Smooth muscle cell (in vitro differentiated cells): ENCODE measurements at regions not wholly inside any gene's neighbourhood (a gene's known extent, or its start where the extent isn't known, plus 50 kb on each side); places are given as distances from the start of the nearest gene placed in this dataset.

Source experiments
- DNase-seq: peaks from one replicate; lab custom pipeline; 2025; ENCODE audit not compliant: unreplicated experiment; lab: John Stamatoyannopoulos, UW
- H2AFZ ChIP-seq: fragments of 200-600 bp; sonication (generic); 2 replicates; pipeline ENCODE4 v1.6.0; 2016; ENCODE audit warnings: antibody characterized with exemption, low read depth, mild to moderate bottlenecking
- H3F3A ChIP-seq: fragments of 200-600 bp; sonication (generic); 2 replicates; pipeline ENCODE4 v1.6.0; 2017; ENCODE audit warnings: antibody characterized with exemption, low read depth
- H3K27ac ChIP-seq: fragments of 200-600 bp; sonication (generic); 2 replicates; pipeline ENCODE4 v1.5.1; 2016; ENCODE audit warnings: low read depth, mild to moderate bottlenecking
- H3K27me3 ChIP-seq: fragments of 200-600 bp; sonication (generic); 2 replicates; pipeline ENCODE4 v1.6.1; 2016; ENCODE audit warnings: low read depth, mild to moderate bottlenecking
- H3K36me3 ChIP-seq: fragments of 200-600 bp; sonication (generic); 2 replicates; pipeline ENCODE4 v1.5.1; 2016; ENCODE audit warnings: low read depth
- H3K4me1 ChIP-seq: fragments of 200-600 bp; sonication (generic); 2 replicates; pipeline ENCODE4 v1.5.1; 2016; ENCODE audit warnings: low read depth
- H3K4me2 ChIP-seq: fragments of 200-600 bp; sonication (generic); 2 replicates; pipeline ENCODE4 v1.6.0; 2016; ENCODE audit warnings: mild to moderate bottlenecking
- H3K4me3 ChIP-seq: fragments of 200-600 bp; sonication (generic); 2 replicates; pipeline ENCODE4 v1.5.1; 2016; ENCODE audit warnings: mild to moderate bottlenecking
- H3K79me2 ChIP-seq: fragments of 200-600 bp; sonication (generic); 2 replicates; pipeline ENCODE4 v1.6.0; 2016; ENCODE audit warnings: low read depth, mild to moderate bottlenecking
- H3K9ac ChIP-seq: fragments of 200-600 bp; sonication (generic); 2 replicates; pipeline ENCODE4 v1.6.0; 2016; ENCODE audit warnings: low read depth
- H3K9me3 ChIP-seq: fragments of 200-600 bp; sonication (generic); replicated peaks from 2 replicates; pipeline ENCODE4 v1.5.1; 2016; ENCODE audit warnings: low read depth
- H4K20me1 ChIP-seq: fragments of 200-600 bp; sonication (generic); 2 replicates; pipeline ENCODE4 v1.6.0; 2016; ENCODE audit warnings: low read depth
- WGBS: methylation state at CpG from one replicate; pipeline ENCODE4 v1.1.7; 2016; ENCODE audit warnings: low lambda C conversion rate; 5-methylcytosine and 5-hydroxymethylcytosine counted together
- TF ChIP-seq, protein P1 (sequence below): fragments of 200-600 bp; sonication (generic); IDR thresholded peaks from 2 replicates; pipeline ENCODE4 v1.5.1; 2017; ENCODE audit warnings: borderline replicate concordance, mild to moderate bottlenecking, antibody characterized with exemption; ENCODE audit not compliant: insufficient read depth, poor library complexity, severe bottlenecking

DNA sequence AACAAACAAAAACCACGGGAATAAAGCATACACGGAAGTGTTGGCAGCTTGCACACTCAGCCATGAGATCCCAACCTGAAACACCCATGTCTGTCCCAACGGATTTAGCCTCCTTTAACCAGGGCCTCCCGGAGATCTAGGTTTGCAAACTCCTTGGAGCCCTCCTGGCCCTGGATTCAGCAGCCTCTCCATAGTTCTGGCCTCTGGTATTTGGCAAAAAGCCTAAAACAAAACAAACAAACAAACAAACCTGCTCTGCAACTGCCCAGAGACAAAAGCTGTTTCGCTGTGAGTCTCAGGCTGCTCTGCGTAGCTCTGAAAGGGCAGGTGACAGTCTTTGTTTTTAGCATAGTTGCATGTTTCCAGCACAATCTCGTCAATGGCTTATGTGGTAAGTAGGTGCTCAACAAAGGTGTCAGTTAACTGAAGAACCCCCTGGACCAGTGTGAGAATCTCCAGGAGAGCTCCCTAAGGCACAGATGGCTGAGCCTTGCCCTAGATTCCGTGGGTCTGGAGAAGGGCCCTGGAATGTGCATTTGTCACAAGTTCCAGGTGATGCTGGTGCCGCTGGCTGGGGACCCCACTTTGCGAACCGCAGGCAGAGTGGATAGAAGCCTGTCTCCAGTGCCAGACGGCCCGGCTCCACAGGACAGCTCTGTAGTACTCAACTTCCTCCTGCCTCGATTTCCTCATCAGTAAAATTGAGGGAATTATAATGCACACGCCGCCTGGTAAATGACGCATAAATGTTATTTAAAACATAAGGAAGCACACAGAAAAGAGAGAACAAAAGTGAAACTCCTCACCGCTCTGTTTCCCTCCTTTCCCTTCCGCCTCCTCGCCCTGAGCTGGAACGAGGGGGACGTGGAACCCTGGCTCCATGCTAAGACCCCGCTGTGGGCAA lies 86.2 kb downstream of the RIPK4 start:
- no peaks in the 10 kb centered on the region for H4K20me1 ChIP-seq
- no peaks in the 10 kb centered on the region for H3K9me3 ChIP-seq
- no peaks in the 10 kb centered on the region for H3K36me3 ChIP-seq
- no peak overlapping the region for H3K4me2 ChIP-seq
- H3K9ac ChIP-seq: no peak overlapping the region
- whole genome bisulfite sequencing: 86% methylated on average over 23 of the region's 23 CpGs
- DNase-seq: no peak
- H3K27me3 ChIP-seq: no peaks in the 10 kb centered on the region
- H3K4me3 ChIP-seq: no peak overlapping the region
- no peak overlapping the region for H3K27ac ChIP-seq
- TF ChIP-seq, protein P1, sequence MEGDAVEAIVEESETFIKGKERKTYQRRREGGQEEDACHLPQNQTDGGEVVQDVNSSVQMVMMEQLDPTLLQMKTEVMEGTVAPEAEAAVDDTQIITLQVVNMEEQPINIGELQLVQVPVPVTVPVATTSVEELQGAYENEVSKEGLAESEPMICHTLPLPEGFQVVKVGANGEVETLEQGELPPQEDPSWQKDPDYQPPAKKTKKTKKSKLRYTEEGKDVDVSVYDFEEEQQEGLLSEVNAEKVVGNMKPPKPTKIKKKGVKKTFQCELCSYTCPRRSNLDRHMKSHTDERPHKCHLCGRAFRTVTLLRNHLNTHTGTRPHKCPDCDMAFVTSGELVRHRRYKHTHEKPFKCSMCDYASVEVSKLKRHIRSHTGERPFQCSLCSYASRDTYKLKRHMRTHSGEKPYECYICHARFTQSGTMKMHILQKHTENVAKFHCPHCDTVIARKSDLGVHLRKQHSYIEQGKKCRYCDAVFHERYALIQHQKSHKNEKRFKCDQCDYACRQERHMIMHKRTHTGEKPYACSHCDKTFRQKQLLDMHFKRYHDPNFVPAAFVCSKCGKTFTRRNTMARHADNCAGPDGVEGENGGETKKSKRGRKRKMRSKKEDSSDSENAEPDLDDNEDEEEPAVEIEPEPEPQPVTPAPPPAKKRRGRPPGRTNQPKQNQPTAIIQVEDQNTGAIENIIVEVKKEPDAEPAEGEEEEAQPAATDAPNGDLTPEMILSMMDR: no peak
- no peak overlapping the region for H2AFZ ChIP-seq
- H3F3A ChIP-seq: peaks cover 5% of the 10 kb centered on the region
- no peaks in the 10 kb centered on the region for H3K4me1 ChIP-seq
- no peaks in the 10 kb centered on the region for H3K79me2 ChIP-seq

DNA sequence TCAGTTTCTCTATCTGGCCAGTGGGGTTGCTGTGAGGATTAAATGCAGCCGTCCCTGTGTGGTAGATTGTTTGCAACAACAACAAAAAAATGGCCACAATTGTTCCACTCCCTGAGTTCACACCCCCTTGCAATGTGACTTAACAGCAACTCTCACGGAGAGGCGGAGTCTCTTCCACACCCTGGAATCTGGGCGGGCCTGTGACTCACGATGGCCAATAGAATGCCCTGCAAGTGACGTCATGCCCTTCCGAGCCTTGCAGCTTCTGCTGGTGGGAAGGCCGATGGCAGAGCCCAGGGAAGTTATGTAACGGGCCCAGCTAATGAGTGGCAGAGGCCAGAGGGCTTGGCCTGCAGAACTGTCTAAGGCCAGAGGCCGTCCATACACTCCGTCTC lies 87.9 kb downstream of the RIPK4 start:
- no peak overlapping the region for H3K4me3 ChIP-seq
- H3K4me1 ChIP-seq: no peaks in the 10 kb centered on the region
- H3K9me3 ChIP-seq: no peaks in the 10 kb centered on the region
- WGBS: 12% methylated on average over 11 of the region's 11 CpGs
- H3K27me3 ChIP-seq: no peaks in the 10 kb centered on the region
- peaks cover 5% of the 10 kb centered on the region for H3F3A ChIP-seq
- H4K20me1 ChIP-seq: no peaks in the 10 kb centered on the region
- no peak overlapping the region for H2AFZ ChIP-seq
- peak overlapping the region; percentile 67 for H3K9ac ChIP-seq
- peak overlapping the region; percentile 68 for H3K4me2 ChIP-seq
- H3K27ac ChIP-seq: peak overlapping the region; percentile 81
- TF ChIP-seq, protein P1: no peak
- peak; percentile 53 for DNase-seq
- H3K79me2 ChIP-seq: no peaks in the 10 kb centered on the region
- H3K36me3 ChIP-seq: no peaks in the 10 kb centered on the region

DNA sequence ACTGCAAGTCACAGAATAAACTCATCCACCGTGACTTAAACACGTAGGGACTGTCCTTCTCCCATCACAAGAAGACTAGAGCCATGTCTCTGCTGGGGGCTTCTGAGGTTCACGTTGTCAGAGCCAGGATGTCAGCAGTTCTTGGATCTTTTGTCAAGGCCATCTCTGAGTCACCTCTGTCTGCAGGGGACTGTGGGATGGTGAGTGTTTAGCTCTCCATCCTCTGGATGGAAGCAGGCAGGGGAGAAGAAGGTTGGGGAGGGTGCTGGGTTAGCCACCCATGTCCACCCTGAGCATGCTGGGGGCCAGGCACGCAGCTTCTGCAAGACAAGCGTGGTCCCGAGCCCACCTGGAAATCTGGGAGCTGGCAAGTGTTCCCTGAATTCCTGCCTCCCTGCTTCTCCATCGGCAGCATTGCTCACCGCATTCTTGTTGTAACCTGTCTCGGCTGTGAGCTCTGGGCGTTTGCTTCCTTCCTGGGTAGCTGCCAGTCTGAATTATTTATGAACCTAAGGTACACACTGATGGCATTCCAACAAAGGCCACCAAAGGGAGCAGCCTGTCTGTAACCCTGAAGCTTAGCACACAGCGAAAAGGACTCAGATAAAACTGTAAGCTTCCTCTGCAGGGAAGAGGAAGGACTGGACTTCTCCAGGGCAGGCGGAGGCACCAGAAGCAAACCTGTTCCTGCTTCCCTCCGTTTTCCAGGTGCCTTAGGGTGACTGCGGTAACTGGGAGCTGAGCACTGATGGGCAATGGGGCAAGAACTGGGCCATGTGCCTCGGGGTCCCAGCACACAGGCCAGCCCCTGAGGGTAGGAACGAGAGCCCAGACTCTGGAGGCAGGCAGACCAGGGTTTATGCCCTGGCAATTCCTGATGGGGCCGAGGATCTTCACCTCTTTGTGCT lies 88.6 kb downstream of the RIPK4 start:
- peak overlapping the region; percentile 29 for H2AFZ ChIP-seq
- no peaks in the 10 kb centered on the region for H3K36me3 ChIP-seq
- no peak overlapping the region for H3K4me3 ChIP-seq
- H3K27me3 ChIP-seq: no peaks in the 10 kb centered on the region
- no peaks in the 10 kb centered on the region for H3K79me2 ChIP-seq
- 58% methylated on average over 17 of the region's 17 CpGs for WGBS
- peak overlapping the region; percentile 67 for H3K9ac ChIP-seq
- TF ChIP-seq, protein P1: no peak
- no peaks in the 10 kb centered on the region for H3K9me3 ChIP-seq
- DNase-seq: no peak
- no peaks in the 10 kb centered on the region for H3K4me1 ChIP-seq
- peaks cover 5% of the 10 kb centered on the region for H3F3A ChIP-seq
- H3K27ac ChIP-seq: peak overlapping the region; percentile 81
- no peaks in the 10 kb centered on the region for H4K20me1 ChIP-seq
- peak overlapping the region; percentile 68 for H3K4me2 ChIP-seq
